A549 (cell line): ENCODE measurements at regions not wholly inside any gene's neighbourhood (a gene's known extent, or its start where the extent isn't known, plus 50 kb on each side); places are given as distances from the start of the nearest gene placed in this dataset.

ENCODE experiments used
- BHLHE40 ChIP-seq: IDR thresholded peaks from 2 replicates; pipeline ENCODE4 v1.6.1; 2012; ENCODE audit warnings: low read depth, low read length, inconsistent platforms
- CBX8 ChIP-seq: fragments of 200-600 bp; sonication (generic); IDR thresholded peaks from 2 replicates; pipeline ENCODE4 v1.6.1; 2016
- CHD2 ChIP-seq: fragments of 150-350 bp; IDR thresholded peaks from 2 replicates; pipeline ENCODE4 v1.6.1; 2014; ENCODE audit warnings: low read length; ENCODE audit not compliant: partially characterized antibody
- KDM1A ChIP-seq: fragments of 200-600 bp; sonication (generic); IDR thresholded peaks from 2 replicates; pipeline ENCODE4 v1.6.1; 2016; ENCODE audit warnings: low read depth, mild to moderate bottlenecking
- RNF2 ChIP-seq: fragments of 200-600 bp; sonication (generic); IDR thresholded peaks from 2 replicates; pipeline ENCODE4 v1.6.1; 2016; ENCODE audit warnings: low read depth, mild to moderate bottlenecking, antibody characterized with exemption, moderate library complexity, borderline replicate concordance
- TF ChIP-seq, protein P1 (sequence below): fragments of >200 bp; sonication (Bioruptor Twin); formaldehyde crosslinking; IDR thresholded peaks from 3 replicates; pipeline ENCODE4 v1.5.1; 2016
- TF ChIP-seq, protein P2 (sequence below): fragments of 200-600 bp; sonication (generic); IDR thresholded peaks from 2 replicates; pipeline ENCODE4 v1.6.1; 2016; ENCODE audit warnings: antibody characterized with exemption, mild to moderate bottlenecking, moderate library complexity

DNA sequence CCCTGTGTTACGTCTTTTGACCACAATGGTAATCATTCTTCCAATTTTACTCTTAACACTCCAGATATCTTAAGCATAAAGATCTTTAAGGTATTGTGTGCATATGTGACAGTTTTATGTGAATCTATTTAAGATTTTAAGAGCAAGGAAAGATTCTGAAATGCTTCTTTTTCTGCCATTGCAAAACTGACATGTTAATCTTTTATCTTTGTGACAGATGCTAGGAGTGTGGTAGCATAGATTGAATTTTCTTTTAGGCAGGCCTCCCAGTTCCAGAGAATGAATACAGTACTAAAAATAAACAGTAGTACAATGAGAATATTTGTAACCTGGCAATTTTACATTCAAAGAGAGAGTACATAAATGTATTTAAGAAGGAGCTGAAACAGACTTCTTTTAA, 232.5 kb upstream of the ZSWIM2 start:
- TF ChIP-seq, protein P1, sequence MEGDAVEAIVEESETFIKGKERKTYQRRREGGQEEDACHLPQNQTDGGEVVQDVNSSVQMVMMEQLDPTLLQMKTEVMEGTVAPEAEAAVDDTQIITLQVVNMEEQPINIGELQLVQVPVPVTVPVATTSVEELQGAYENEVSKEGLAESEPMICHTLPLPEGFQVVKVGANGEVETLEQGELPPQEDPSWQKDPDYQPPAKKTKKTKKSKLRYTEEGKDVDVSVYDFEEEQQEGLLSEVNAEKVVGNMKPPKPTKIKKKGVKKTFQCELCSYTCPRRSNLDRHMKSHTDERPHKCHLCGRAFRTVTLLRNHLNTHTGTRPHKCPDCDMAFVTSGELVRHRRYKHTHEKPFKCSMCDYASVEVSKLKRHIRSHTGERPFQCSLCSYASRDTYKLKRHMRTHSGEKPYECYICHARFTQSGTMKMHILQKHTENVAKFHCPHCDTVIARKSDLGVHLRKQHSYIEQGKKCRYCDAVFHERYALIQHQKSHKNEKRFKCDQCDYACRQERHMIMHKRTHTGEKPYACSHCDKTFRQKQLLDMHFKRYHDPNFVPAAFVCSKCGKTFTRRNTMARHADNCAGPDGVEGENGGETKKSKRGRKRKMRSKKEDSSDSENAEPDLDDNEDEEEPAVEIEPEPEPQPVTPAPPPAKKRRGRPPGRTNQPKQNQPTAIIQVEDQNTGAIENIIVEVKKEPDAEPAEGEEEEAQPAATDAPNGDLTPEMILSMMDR = no peak
- no peak for TF ChIP-seq BHLHE40
- TF ChIP-seq CHD2 = no peak
- TF ChIP-seq, protein P2, sequence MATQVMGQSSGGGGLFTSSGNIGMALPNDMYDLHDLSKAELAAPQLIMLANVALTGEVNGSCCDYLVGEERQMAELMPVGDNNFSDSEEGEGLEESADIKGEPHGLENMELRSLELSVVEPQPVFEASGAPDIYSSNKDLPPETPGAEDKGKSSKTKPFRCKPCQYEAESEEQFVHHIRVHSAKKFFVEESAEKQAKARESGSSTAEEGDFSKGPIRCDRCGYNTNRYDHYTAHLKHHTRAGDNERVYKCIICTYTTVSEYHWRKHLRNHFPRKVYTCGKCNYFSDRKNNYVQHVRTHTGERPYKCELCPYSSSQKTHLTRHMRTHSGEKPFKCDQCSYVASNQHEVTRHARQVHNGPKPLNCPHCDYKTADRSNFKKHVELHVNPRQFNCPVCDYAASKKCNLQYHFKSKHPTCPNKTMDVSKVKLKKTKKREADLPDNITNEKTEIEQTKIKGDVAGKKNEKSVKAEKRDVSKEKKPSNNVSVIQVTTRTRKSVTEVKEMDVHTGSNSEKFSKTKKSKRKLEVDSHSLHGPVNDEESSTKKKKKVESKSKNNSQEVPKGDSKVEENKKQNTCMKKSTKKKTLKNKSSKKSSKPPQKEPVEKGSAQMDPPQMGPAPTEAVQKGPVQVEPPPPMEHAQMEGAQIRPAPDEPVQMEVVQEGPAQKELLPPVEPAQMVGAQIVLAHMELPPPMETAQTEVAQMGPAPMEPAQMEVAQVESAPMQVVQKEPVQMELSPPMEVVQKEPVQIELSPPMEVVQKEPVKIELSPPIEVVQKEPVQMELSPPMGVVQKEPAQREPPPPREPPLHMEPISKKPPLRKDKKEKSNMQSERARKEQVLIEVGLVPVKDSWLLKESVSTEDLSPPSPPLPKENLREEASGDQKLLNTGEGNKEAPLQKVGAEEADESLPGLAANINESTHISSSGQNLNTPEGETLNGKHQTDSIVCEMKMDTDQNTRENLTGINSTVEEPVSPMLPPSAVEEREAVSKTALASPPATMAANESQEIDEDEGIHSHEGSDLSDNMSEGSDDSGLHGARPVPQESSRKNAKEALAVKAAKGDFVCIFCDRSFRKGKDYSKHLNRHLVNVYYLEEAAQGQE = no peak
- TF ChIP-seq CBX8 = no peak
- TF ChIP-seq RNF2 = no peak
- no peak for TF ChIP-seq KDM1A
